K562 (cell line): ENCODE measurements at regions not wholly inside any gene's neighbourhood (a gene's known extent, or its start where the extent isn't known, plus 50 kb on each side); places are given as distances from the start of the nearest gene placed in this dataset.

Experiments used
- ATAC-seq: fragments of 200-7000 bp; cut with Tn5 transposase; 3 replicates; pipeline ENCODE4 v1.9.1; 2020; ENCODE audit warnings: moderate library complexity
- BruUV-seq: library from RNA; stranded (reverse); fragments of 400-500 nt; replicated peaks from 2 replicates; lab custom pipeline; 2021; lab: Mats Ljungman, UMichigan
- CTCF ChIA-PET: fragments of 300-600 bp; formaldehyde crosslinking; extraction: SDS; loops from one replicate; lab custom pipeline; 2021; ENCODE audit warnings: low intra/inter-chr PET ratio; lab: Yijun Ruan, JAX
- POLR2A ChIA-PET: fragments of 300-600, 350-650 bp; sonication (Branson Sonifier 250); formaldehyde crosslinking; extraction: SDS; loops from one replicate; lab custom pipeline; 2021; ENCODE audit warnings: antibody characterized with exemption, inconsistent platforms; lab: Yijun Ruan, JAX
- DNase-seq, 4 experiments: peaks; one replicate each; pipeline versions ENCODE4 v3.0.0 to v3.0.0-alpha.2; 2011 to 2018; ENCODE audit warnings: low spot score in 3 of 4, mixed read lengths in 3 of 4; ENCODE audit errors: extremely low read depth in 1 of 4
- FAIRE-seq: peaks from 2 replicates; lab custom pipeline; 2011; peaks lifted over from hg19 to GRCh38; lab: Jason Lieb, UNC
- H2AFZ ChIP-seq: 2 replicates; pipeline ENCODE4 v1.6.0; 2011; ENCODE audit warnings: low read depth, low read length, control low read depth, inconsistent platforms
- H3K27ac ChIP-seq: fragments of 200-600 bp; 3 replicates; pipeline ENCODE4 v1.8.0; 2011; ENCODE audit warnings: low read depth, mild to moderate bottlenecking, control low read depth, inconsistent platforms, low read length, moderate library complexity, mixed read lengths; ENCODE audit errors: extremely low read depth
- H3K27me3 ChIP-seq, 2 experiments: fragments of 300-600 bp in 1 of 2; 2 replicates in 1 of 2; 3 replicates in 1 of 2; pipeline versions ENCODE4 v1.6.0 to v1.8.0; 2011; ENCODE audit warnings: inconsistent platforms in 2 of 2, low read length in 2 of 2, mild to moderate bottlenecking in 1 of 2, mixed read lengths in 1 of 2, moderate library complexity in 1 of 2; ENCODE audit not compliant: control insufficient read depth in 2 of 2, insufficient read depth in 2 of 2
- H3K36me3 ChIP-seq: fragments of 300-600 bp; 3 replicates; pipeline ENCODE4 v1.8.0; 2011; ENCODE audit warnings: mild to moderate bottlenecking, low read length, inconsistent platforms; ENCODE audit not compliant: control insufficient read depth, insufficient read depth
- H3K4me1 ChIP-seq, 2 experiments: fragments of 200-600 bp in 1 of 2; replicated peaks in 1 of 2; 2 replicates in 1 of 2; 3 replicates in 1 of 2; pipeline versions ENCODE4 v1.5.1 to v1.8.0; 2011; ENCODE audit warnings: inconsistent platforms in 2 of 2, low read length in 2 of 2, mild to moderate bottlenecking in 1 of 2, mixed read lengths in 1 of 2, moderate library complexity in 1 of 2; ENCODE audit not compliant: control insufficient read depth in 2 of 2, insufficient read depth in 2 of 2
- H3K4me2 ChIP-seq: 2 replicates; pipeline ENCODE4 v1.6.1; 2011; ENCODE audit warnings: low read length, control low read depth, inconsistent platforms, mixed read lengths; ENCODE audit not compliant: insufficient read depth
- H3K4me3 ChIP-seq: fragments of 200-600 bp; sonication (generic), shearing (Covaris generic); 2 replicates; pipeline ENCODE4 v1.5.1; 2016; ENCODE audit warnings: control low read depth, inconsistent platforms
- H3K79me2 ChIP-seq: fragments of 200-600 bp; 3 replicates; pipeline ENCODE4 v1.8.0; 2011; ENCODE audit warnings: low read length, inconsistent platforms; ENCODE audit not compliant: control insufficient read depth, insufficient read depth
- H3K9ac ChIP-seq, 2 experiments: 2 replicates each; pipeline versions ENCODE4 v1.6.0 to v1.6.1; 2011; ENCODE audit warnings: low read depth in 2 of 2, low read length in 2 of 2, control low read depth in 1 of 2, inconsistent platforms in 1 of 2, mild to moderate bottlenecking in 1 of 2, mixed read lengths in 1 of 2; ENCODE audit not compliant: insufficient read depth in 1 of 2
- H3K9me1 ChIP-seq: one replicate; pipeline ENCODE4 v1.6.0; 2011; ENCODE audit warnings: inconsistent platforms, mild to moderate bottlenecking, low read length, moderate library complexity; ENCODE audit not compliant: control insufficient read depth, insufficient read depth
- H3K9me3 ChIP-seq: replicated peaks from 2 replicates; pipeline ENCODE4 v1.5.1; 2011; ENCODE audit warnings: low read depth, low read length, inconsistent platforms; ENCODE audit not compliant: control insufficient read depth, insufficient read depth
- H4K20me1 ChIP-seq: replicated peaks from 2 replicates; pipeline ENCODE4 v1.6.1; 2011; ENCODE audit warnings: low read length, inconsistent platforms, mixed read lengths; ENCODE audit not compliant: control insufficient read depth, insufficient read depth
- ATF3 ChIP-seq, 2 experiments: fragments of 450-650 bp in 1 of 2; sonication (generic) in 1 of 2; formaldehyde crosslinking in 1 of 2; IDR thresholded peaks in 1 of 2; conservative IDR thresholded peaks in 1 of 2; 2 replicates each; pipeline versions ENCODE4 v1.6.1 to v1.8.1; 2016 to 2023; ENCODE audit warnings: mild to moderate bottlenecking in 2 of 2, moderate library complexity in 2 of 2, inconsistent platforms in 1 of 2, missing genetic modification reagents in 1 of 2
- BRD4 ChIP-seq: fragments of 200-600 bp; sonication (generic); IDR thresholded peaks from 2 replicates; pipeline ENCODE4 v1.6.1; 2017; ENCODE audit warnings: inconsistent platforms
- DIDO1 ChIP-seq: fragments of 450-650 bp; IDR thresholded peaks from 2 replicates; pipeline ENCODE4 v1.6.1; 2016; ENCODE audit warnings: low read depth, missing biosample characterization, missing genetic modification characterization
- E4F1 ChIP-seq: fragments of 250-450 bp; sonication (Bioruptor Pico); IDR thresholded peaks from 2 replicates; pipeline ENCODE4 v1.5.0; 2021; ENCODE audit warnings: mild to moderate bottlenecking, borderline replicate concordance
- ELK1 ChIP-seq: sonication (generic); formaldehyde crosslinking; IDR thresholded peaks from 2 replicates; pipeline ENCODE4 v1.8.1; 2022; ENCODE audit warnings: missing genetic modification reagents
- ETV1 ChIP-seq: fragments of 450-650 bp; conservative IDR thresholded peaks from 2 replicates; pipeline ENCODE4 v1.6.1; 2016; ENCODE audit warnings: missing genetic modification characterization, control low read depth, low read depth, missing compliant biosample characterization
- GMEB1 ChIP-seq: fragments of 250-450 bp; sonication (Bioruptor Pico); IDR thresholded peaks from 2 replicates; pipeline ENCODE4 v1.4.0; 2020; ENCODE audit warnings: mild to moderate bottlenecking
- HIVEP1 ChIP-seq: fragments of 250-450 bp; sonication (Bioruptor Pico); IDR thresholded peaks from 2 replicates; pipeline ENCODE4 v1.4.0; 2020; ENCODE audit warnings: mild to moderate bottlenecking
- HMG20B ChIP-seq: fragments of 250-450 bp; sonication (Bioruptor Pico); IDR thresholded peaks from 2 replicates; pipeline ENCODE4 v1.5.0; 2021; ENCODE audit warnings: mild to moderate bottlenecking
- MEIS2 ChIP-seq: fragments of 450-650 bp; IDR thresholded peaks from 2 replicates; pipeline ENCODE4 v1.6.1; 2014; ENCODE audit warnings: mild to moderate bottlenecking; ENCODE audit not compliant: partially characterized antibody
- NEUROD1 ChIP-seq: fragments of 150-350 bp; IDR thresholded peaks from 2 replicates; pipeline ENCODE4 v1.6.1; 2014; ENCODE audit warnings: borderline replicate concordance, low read length, low read depth; ENCODE audit not compliant: partially characterized antibody
- SMARCA5 ChIP-seq: fragments of 450-650 bp; IDR thresholded peaks from 2 replicates; pipeline ENCODE4 v1.6.1; 2016
- TEAD4 ChIP-seq, 2 experiments: sonication (generic) in 1 of 2; formaldehyde crosslinking in 1 of 2; IDR thresholded peaks; 2 replicates each; pipeline versions ENCODE4 v1.6.1 to v1.8.0; 2012 to 2022; ENCODE audit warnings: borderline replicate concordance in 1 of 2, inconsistent platforms in 1 of 2, low read length in 1 of 2, mild to moderate bottlenecking in 1 of 2, missing genetic modification reagents in 1 of 2
- ZFP91 ChIP-seq: sonication (generic); formaldehyde crosslinking; IDR thresholded peaks from 2 replicates; pipeline ENCODE4 v1.8.0; 2022; ENCODE audit warnings: mild to moderate bottlenecking, missing genetic modification reagents
- ZNF121 ChIP-seq: sonication (generic); formaldehyde crosslinking; conservative IDR thresholded peaks from 2 replicates; pipeline ENCODE4 v1.8.0; 2022; ENCODE audit warnings: missing genetic modification reagents
- ZNF707 ChIP-seq: fragments of 250-450 bp; sonication (Bioruptor Pico); conservative IDR thresholded peaks from 2 replicates; pipeline ENCODE4 v1.8.0; 2022; ENCODE audit warnings: inconsistent platforms, mild to moderate bottlenecking, moderate library complexity
- in situ Hi-C: fragments of 300-500 bp; cut with MboI; formaldehyde crosslinking; loops from 4 replicates; pipeline ENCODE4 v1.15.0; 2018; ENCODE audit warnings: inconsistent platforms, mixed read lengths
- intact Hi-C: fragments of 100-400 bp; cut with micrococcal nuclease; formaldehyde crosslinking; loops from 2 replicates; pipeline ENCODE4 v1.14.2; 2022

GRCh38 chr18:71426441-71426840 is 1117.7 kb downstream of the CBLN2 start:
- no TSS peak for BruUV-seq
- H3K9ac ChIP-seq, result no peak overlapping the region
- no peak for ATAC-seq
- H3K4me2 ChIP-seq, result no peak overlapping the region
- in situ Hi-C loops, result no loop called here
- H3K79me2 ChIP-seq, result no peaks in the 10 kb centered on the region
- no peak overlapping the region for H3K4me3 ChIP-seq
- H2AFZ ChIP-seq, result no peak overlapping the region
- no peaks in the 10 kb centered on the region for H3K9me3 ChIP-seq
- no peaks in the 10 kb centered on the region for H4K20me1 ChIP-seq
- H3K27me3 ChIP-seq, result no peaks in the 10 kb centered on the region
- no peak overlapping the region for H3K27ac ChIP-seq
- intact Hi-C loops, result no loop called here
- FAIRE-seq, result no peak
- POLR2A ChIA-PET, result no interaction called here
- H3K4me1 ChIP-seq, result no peaks in the 10 kb centered on the region
- H3K9me1 ChIP-seq, result no peaks in the 10 kb centered on the region
- no peaks in the 10 kb centered on the region for H3K36me3 ChIP-seq
- CTCF ChIA-PET, result no interaction called here
- DNase-seq, result no peak
- TF ChIP-seq NEUROD1, result no peak
- TF ChIP-seq HMG20B (CRISPR knock-in tag), result no peak
- TF ChIP-seq GMEB1 (CRISPR knock-in tag), result no peak
- no peak for TF ChIP-seq E4F1 (CRISPR knock-in tag)
- no peak for TF ChIP-seq BRD4
- TF ChIP-seq ATF3 (IDR thresholded peaks at IDR 0.05), result no peak
- TF ChIP-seq ATF3 (CRISPR knock-in tag; conservative IDR thresholded peaks at IDR 0.05), result no peak
- no peak for TF ChIP-seq ETV1 (tag)
- no peak for TF ChIP-seq SMARCA5
- no peak for TF ChIP-seq ZFP91 (CRISPR knock-in tag)
- no peak for TF ChIP-seq DIDO1 (tag)
- no peak for TF ChIP-seq MEIS2
- TF ChIP-seq TEAD4 (IDR thresholded peaks at IDR 0.05; ENCODE audit: low read length), result no peak
- no peak for TF ChIP-seq TEAD4 (CRISPR knock-in tag; IDR thresholded peaks at IDR 0.05; ENCODE audit: borderline replicate concordance)
- TF ChIP-seq HIVEP1 (CRISPR knock-in tag), result no peak
- no peak for TF ChIP-seq ELK1 (CRISPR knock-in tag)
- TF ChIP-seq ZNF707, result no peak
- no peak for TF ChIP-seq ZNF121
